ENCODE measurements at regions not wholly inside any gene's neighbourhood (a gene's known extent, or its start where the extent isn't known, plus 50 kb on each side); places are given as distances from the start of the nearest gene placed in this dataset.

GRCh38 chr2:75865083-75865482 is 154.4 kb upstream of the GCFC2 start:
- no peak for TF ChIP-seq EZH2 (IDR thresholded peaks at IDR 0.05; ENCODE audit: borderline replicate concordance, low read depth, low read length, severe bottlenecking)
- TF ChIP-seq POLR2A (IDR thresholded peaks at IDR 0.05; ENCODE audit: low read depth, low read length), result no peak
- TF ChIP-seq, protein P1, sequence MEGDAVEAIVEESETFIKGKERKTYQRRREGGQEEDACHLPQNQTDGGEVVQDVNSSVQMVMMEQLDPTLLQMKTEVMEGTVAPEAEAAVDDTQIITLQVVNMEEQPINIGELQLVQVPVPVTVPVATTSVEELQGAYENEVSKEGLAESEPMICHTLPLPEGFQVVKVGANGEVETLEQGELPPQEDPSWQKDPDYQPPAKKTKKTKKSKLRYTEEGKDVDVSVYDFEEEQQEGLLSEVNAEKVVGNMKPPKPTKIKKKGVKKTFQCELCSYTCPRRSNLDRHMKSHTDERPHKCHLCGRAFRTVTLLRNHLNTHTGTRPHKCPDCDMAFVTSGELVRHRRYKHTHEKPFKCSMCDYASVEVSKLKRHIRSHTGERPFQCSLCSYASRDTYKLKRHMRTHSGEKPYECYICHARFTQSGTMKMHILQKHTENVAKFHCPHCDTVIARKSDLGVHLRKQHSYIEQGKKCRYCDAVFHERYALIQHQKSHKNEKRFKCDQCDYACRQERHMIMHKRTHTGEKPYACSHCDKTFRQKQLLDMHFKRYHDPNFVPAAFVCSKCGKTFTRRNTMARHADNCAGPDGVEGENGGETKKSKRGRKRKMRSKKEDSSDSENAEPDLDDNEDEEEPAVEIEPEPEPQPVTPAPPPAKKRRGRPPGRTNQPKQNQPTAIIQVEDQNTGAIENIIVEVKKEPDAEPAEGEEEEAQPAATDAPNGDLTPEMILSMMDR (IDR thresholded peaks at IDR 0.05; ENCODE audit: extremely low read depth in 1 of 2, insufficient read depth in 1 of 2, low read depth in 1 of 2, low read length in 2 of 2), result no peak
- no peak for TF ChIP-seq POLR2AphosphoS5 (IDR thresholded peaks at IDR 0.05; ENCODE audit: insufficient read depth, low read depth, low read length)
- no peak for TF ChIP-seq JUN (IDR thresholded peaks at IDR 0.05; ENCODE audit: borderline replicate concordance, insufficient read depth, insufficient read length, low read depth)
- no peak for TF ChIP-seq MAX (IDR thresholded peaks at IDR 0.05; ENCODE audit: insufficient read depth, insufficient read length)

Measured in endothelial cell of umbilical vein (primary cell).